Smooth muscle cell (in vitro differentiated cells): ENCODE measurements at regions not wholly inside any gene's neighbourhood (a gene's known extent, or its start where the extent isn't known, plus 50 kb on each side); places are given as distances from the start of the nearest gene placed in this dataset.

Experiments used
- DNase-seq: peaks from one replicate; lab custom pipeline; 2025; ENCODE audit not compliant: unreplicated experiment; lab: John Stamatoyannopoulos, UW
- H2AFZ ChIP-seq: fragments of 200-600 bp; sonication (generic); 2 replicates; pipeline ENCODE4 v1.6.0; 2016; ENCODE audit warnings: antibody characterized with exemption, low read depth, mild to moderate bottlenecking
- H3F3A ChIP-seq: fragments of 200-600 bp; sonication (generic); 2 replicates; pipeline ENCODE4 v1.6.0; 2017; ENCODE audit warnings: antibody characterized with exemption, low read depth
- H3K27ac ChIP-seq: fragments of 200-600 bp; sonication (generic); 2 replicates; pipeline ENCODE4 v1.5.1; 2016; ENCODE audit warnings: low read depth, mild to moderate bottlenecking
- H3K27me3 ChIP-seq: fragments of 200-600 bp; sonication (generic); 2 replicates; pipeline ENCODE4 v1.6.1; 2016; ENCODE audit warnings: low read depth, mild to moderate bottlenecking
- H3K36me3 ChIP-seq: fragments of 200-600 bp; sonication (generic); 2 replicates; pipeline ENCODE4 v1.5.1; 2016; ENCODE audit warnings: low read depth
- H3K4me1 ChIP-seq: fragments of 200-600 bp; sonication (generic); 2 replicates; pipeline ENCODE4 v1.5.1; 2016; ENCODE audit warnings: low read depth
- H3K4me2 ChIP-seq: fragments of 200-600 bp; sonication (generic); 2 replicates; pipeline ENCODE4 v1.6.0; 2016; ENCODE audit warnings: mild to moderate bottlenecking
- H3K4me3 ChIP-seq: fragments of 200-600 bp; sonication (generic); 2 replicates; pipeline ENCODE4 v1.5.1; 2016; ENCODE audit warnings: mild to moderate bottlenecking
- H3K79me2 ChIP-seq: fragments of 200-600 bp; sonication (generic); 2 replicates; pipeline ENCODE4 v1.6.0; 2016; ENCODE audit warnings: low read depth, mild to moderate bottlenecking
- H3K9ac ChIP-seq: fragments of 200-600 bp; sonication (generic); 2 replicates; pipeline ENCODE4 v1.6.0; 2016; ENCODE audit warnings: low read depth
- H3K9me3 ChIP-seq: fragments of 200-600 bp; sonication (generic); replicated peaks from 2 replicates; pipeline ENCODE4 v1.5.1; 2016; ENCODE audit warnings: low read depth
- H4K20me1 ChIP-seq: fragments of 200-600 bp; sonication (generic); 2 replicates; pipeline ENCODE4 v1.6.0; 2016; ENCODE audit warnings: low read depth
- WGBS: methylation state at CpG from one replicate; pipeline ENCODE4 v1.1.7; 2016; ENCODE audit warnings: low lambda C conversion rate; 5-methylcytosine and 5-hydroxymethylcytosine counted together
- TF ChIP-seq, protein P1 (sequence below): fragments of 200-600 bp; sonication (generic); IDR thresholded peaks from 2 replicates; pipeline ENCODE4 v1.5.1; 2017; ENCODE audit warnings: borderline replicate concordance, mild to moderate bottlenecking, antibody characterized with exemption; ENCODE audit not compliant: insufficient read depth, poor library complexity, severe bottlenecking

DNA sequence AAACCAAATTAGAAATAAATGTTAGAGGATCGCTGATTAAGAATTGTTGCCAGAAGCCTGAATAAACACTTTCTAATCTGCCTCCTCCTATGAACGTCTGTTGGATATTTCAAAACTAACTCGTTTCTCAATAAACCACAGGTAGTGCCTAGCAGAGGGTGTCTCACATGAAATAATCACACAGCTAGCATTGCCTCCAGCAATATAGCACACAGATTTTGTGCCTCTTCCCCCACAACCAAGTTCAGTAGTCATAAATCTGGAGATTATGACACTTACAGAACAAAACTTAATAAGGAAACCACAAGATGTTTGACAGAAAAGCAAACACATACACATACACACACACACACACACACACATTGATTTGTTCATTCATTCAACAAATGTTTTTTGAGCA lies 173.2 kb upstream of the CDH10 start:
- Histone ChIP-seq H4K20me1 (no peaks in the 10 kb centered on the region), H3K9ac (no peak overlapping the region), H3K27me3 (no peaks in the 10 kb centered on the region), H3K9me3 (no peaks in the 10 kb centered on the region), H3K79me2 (no peaks in the 10 kb centered on the region), H3K4me3 (no peak overlapping the region), H3K4me2 (no peak overlapping the region), H3K4me1 (no peaks in the 10 kb centered on the region), H3K36me3 (no peaks in the 10 kb centered on the region), H3F3A (no peaks in the 10 kb centered on the region), H3K27ac (no peak overlapping the region), H2AFZ (no peak overlapping the region)
- no peak for DNase-seq
- TF ChIP-seq, protein P1, sequence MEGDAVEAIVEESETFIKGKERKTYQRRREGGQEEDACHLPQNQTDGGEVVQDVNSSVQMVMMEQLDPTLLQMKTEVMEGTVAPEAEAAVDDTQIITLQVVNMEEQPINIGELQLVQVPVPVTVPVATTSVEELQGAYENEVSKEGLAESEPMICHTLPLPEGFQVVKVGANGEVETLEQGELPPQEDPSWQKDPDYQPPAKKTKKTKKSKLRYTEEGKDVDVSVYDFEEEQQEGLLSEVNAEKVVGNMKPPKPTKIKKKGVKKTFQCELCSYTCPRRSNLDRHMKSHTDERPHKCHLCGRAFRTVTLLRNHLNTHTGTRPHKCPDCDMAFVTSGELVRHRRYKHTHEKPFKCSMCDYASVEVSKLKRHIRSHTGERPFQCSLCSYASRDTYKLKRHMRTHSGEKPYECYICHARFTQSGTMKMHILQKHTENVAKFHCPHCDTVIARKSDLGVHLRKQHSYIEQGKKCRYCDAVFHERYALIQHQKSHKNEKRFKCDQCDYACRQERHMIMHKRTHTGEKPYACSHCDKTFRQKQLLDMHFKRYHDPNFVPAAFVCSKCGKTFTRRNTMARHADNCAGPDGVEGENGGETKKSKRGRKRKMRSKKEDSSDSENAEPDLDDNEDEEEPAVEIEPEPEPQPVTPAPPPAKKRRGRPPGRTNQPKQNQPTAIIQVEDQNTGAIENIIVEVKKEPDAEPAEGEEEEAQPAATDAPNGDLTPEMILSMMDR = no peak
- WGBS = 81% methylated on average over 3 of the region's 3 CpGs

DNA sequence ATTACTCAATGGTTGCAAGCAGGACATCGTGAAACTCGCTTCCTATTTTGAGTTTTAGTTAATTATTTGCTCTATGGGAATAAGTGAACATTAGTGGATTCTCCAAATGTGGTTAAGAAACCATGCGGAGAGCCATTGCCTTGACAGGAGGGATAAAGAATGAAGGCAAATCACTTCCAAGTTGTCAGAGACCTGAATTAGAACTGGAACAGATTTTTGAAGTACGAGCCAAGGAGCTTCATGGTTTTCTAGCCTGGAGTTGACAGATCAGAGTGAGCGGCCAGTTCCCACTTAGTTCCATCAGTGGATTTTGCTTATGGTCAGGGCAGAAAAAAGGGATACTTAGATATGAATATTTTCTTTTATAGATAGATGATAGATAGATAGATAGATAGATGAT lies 171.4 kb upstream of the CDH10 start:
- 74% methylated on average over 5 of the region's 5 CpGs for WGBS
- DNase-seq = no peak
- H3K4me3 ChIP-seq = no peak overlapping the region

DNA sequence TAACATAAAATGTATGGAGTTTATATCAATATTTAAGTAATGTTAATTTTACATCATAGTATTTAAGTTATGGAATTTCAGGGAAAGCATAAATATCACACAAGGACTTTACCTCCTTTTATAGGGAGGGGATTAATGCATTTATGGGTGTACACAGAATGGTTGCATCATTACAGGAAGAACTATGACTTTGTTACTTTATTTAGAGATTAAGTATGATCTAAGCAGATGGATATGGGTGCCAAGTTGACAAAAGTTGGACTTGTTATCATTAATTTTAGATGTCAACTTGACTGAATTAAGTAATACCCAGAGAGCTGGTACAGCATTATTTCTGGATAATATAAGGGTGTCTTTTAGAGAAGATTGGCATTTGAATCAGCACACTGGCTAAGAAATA lies 160.5 kb upstream of the CDH10 start:
- no peak overlapping the region for H3K4me3 ChIP-seq
- TF ChIP-seq, protein P1 = no peak
- H3K9me3 ChIP-seq = no peaks in the 10 kb centered on the region
- H3F3A ChIP-seq = no peaks in the 10 kb centered on the region
- H3K36me3 ChIP-seq = no peaks in the 10 kb centered on the region
- no peak overlapping the region for H2AFZ ChIP-seq
- H3K4me2 ChIP-seq = no peak overlapping the region
- H3K4me1 ChIP-seq = no peaks in the 10 kb centered on the region
- no peak for DNase-seq
- H3K27me3 ChIP-seq = peaks cover 6% of the 10 kb centered on the region
- H3K79me2 ChIP-seq = no peaks in the 10 kb centered on the region
- H4K20me1 ChIP-seq = no peaks in the 10 kb centered on the region
- H3K27ac ChIP-seq = no peak overlapping the region
- H3K9ac ChIP-seq = no peak overlapping the region

More for the DNA sequence above, 171.4 kb upstream of the CDH10 start:
- TF ChIP-seq, protein P1 = no peak
- Histone ChIP-seq H3K27me3 (no peaks in the 10 kb centered on the region), H3K4me2 (no peak overlapping the region), H3K79me2 (no peaks in the 10 kb centered on the region), H3K9me3 (no peaks in the 10 kb centered on the region), H3K36me3 (no peaks in the 10 kb centered on the region), H3K27ac (no peak overlapping the region), H2AFZ (no peak overlapping the region), H3K4me1 (no peaks in the 10 kb centered on the region), H3F3A (no peaks in the 10 kb centered on the region), H4K20me1 (no peaks in the 10 kb centered on the region), H3K9ac (no peak overlapping the region)

DNA sequence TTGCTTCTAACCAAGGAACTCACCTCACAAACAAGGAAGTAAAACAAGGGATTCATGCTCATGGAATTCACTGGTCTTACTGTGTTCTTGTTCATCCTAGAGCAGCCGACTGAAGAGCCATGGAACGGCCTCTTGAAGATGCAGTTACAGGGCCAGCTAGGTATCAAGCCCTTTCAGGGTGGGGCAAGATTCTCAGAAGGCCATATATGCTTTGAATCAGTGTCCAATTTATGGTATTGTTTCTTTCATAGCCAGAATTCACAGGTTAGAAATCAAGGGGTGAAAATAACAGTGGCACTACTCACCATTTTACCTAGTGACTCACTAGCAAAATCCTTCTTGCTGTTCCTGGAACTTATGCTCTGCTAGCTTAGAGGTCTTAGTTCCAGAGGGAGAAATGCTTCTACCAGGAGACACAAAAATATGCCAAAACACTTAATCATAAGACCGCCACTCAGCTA lies 159.5 kb upstream of the CDH10 start:
- TF ChIP-seq, protein P1 = no peak
- no peaks in the 10 kb centered on the region for H3K9me3 ChIP-seq
- H3K27ac ChIP-seq = no peak overlapping the region
- no peaks in the 10 kb centered on the region for H3K4me1 ChIP-seq
- no peak overlapping the region for H2AFZ ChIP-seq
- no peak overlapping the region for H3K4me2 ChIP-seq
- H3K27me3 ChIP-seq = peaks cover 6% of the 10 kb centered on the region
- 88% methylated on average over 3 of the region's 3 CpGs for WGBS
- no peak overlapping the region for H3K4me3 ChIP-seq
- no peaks in the 10 kb centered on the region for H3K36me3 ChIP-seq
- no peaks in the 10 kb centered on the region for H4K20me1 ChIP-seq
- no peak for DNase-seq
- H3K79me2 ChIP-seq = no peaks in the 10 kb centered on the region
- H3K9ac ChIP-seq = no peak overlapping the region
- H3F3A ChIP-seq = no peaks in the 10 kb centered on the region
